ENCODE measurements at regions not wholly inside any gene's neighbourhood (a gene's known extent, or its start where the extent isn't known, plus 50 kb on each side); places are given as distances from the start of the nearest gene placed in this dataset.
"Not testable (repeated sequence)": the region's sequence is repeated elsewhere in the genome, so short reads cannot be mapped to it uniquely, and the experiment has no call there.

DNA sequence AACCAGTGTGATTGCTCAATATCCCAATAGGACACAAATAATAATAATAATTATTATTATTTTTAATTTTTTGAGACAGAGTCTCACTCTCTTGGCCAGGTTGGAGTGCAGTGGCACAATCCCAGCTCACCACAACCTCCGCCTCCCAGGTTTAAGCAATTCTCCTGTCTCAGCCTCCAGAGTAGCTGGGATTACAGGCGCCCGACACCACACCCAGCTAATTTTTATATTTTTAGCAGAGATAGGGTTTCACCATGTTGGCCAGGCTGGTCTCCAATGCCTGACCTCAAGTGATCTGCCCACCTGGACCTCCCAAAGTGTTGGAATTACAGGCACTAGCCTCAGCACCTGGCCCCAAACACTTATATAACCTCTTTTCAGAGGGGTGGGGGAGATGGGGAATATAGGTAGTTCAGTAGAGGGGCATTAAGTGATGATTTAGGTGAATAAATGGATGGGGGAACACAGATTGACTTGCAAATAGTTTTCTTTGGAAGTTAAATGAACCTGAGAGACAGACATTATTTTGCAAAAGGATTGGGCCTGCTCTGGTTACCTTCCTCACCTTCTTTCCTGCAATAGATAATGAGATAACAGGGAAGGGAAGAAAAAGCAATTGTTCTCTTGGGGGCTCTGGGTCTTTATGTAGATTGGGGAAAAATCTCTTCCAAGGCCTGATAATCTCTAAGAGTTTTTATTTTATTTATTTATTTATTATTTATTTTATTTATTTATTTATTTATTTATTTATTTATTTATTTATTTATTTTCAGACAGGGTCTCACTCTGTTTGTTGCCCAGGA lies 57.7 kb downstream of the RESF1 start:
- no peaks in the 10 kb centered on the region for H3K36me3 Mint-ChIP-seq
- ATAC-seq = no peak

DNA sequence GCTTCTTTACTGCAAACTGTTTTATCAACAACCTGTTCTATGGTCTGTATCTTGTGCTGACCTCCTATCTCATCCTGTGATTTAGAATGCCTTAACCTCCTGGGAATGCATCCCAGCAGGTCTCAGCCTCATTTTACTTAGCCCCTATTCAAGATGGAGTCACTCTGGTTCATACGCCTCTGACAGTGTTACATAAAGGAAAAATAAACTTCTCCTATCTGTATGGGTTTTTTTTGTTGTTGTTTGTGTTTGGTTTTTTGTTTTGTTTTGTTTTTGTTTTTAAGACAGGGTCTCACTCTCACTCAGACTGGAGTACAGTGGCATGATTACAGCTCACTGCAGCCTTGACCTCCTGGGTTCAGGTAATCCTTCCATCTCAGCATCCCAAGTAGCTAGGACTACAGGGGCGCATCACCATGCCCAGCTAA lies 62.1 kb downstream of the RESF1 start:
- DNase-seq (no peak), ATAC-seq (no peak)
- 94% methylated on average over 1 of the region's 2 CpGs for WGBS (ENCODE audit: insufficient coverage)
- Histone ChIP-seq H3K27me3 (ENCODE audit: control insufficient read depth, insufficient read depth, low read length) (no peaks in the 10 kb centered on the region), H3K4me1 (ENCODE audit: control insufficient read depth, insufficient read depth, low read length) (peaks cover 5% of the 10 kb centered on the region), H3K9me3 (ENCODE audit: control insufficient read depth, insufficient read depth, low read length) (no peaks in the 10 kb centered on the region), H3K27ac (ENCODE audit: low read length) (no peak overlapping the region), H3K4me3 (ENCODE audit: low read length) (no peak overlapping the region), H3K36me3 (ENCODE audit: control insufficient read depth, insufficient read depth, low read length) (no peaks in the 10 kb centered on the region)
- TF ChIP-seq, protein P1, sequence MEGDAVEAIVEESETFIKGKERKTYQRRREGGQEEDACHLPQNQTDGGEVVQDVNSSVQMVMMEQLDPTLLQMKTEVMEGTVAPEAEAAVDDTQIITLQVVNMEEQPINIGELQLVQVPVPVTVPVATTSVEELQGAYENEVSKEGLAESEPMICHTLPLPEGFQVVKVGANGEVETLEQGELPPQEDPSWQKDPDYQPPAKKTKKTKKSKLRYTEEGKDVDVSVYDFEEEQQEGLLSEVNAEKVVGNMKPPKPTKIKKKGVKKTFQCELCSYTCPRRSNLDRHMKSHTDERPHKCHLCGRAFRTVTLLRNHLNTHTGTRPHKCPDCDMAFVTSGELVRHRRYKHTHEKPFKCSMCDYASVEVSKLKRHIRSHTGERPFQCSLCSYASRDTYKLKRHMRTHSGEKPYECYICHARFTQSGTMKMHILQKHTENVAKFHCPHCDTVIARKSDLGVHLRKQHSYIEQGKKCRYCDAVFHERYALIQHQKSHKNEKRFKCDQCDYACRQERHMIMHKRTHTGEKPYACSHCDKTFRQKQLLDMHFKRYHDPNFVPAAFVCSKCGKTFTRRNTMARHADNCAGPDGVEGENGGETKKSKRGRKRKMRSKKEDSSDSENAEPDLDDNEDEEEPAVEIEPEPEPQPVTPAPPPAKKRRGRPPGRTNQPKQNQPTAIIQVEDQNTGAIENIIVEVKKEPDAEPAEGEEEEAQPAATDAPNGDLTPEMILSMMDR (IDR thresholded peaks at IDR 0.05) = no peak
- intact Hi-C loops (cut with micrococcal nuclease) = no loop called here
- H3K4me3 Mint-ChIP-seq = no peak overlapping the region
- no peaks in the 10 kb centered on the region for H3K27me3 Mint-ChIP-seq (ENCODE audit: low read depth in 2 of 2)
- no peaks in the 10 kb centered on the region for H3K36me3 Mint-ChIP-seq
- no peak overlapping the region for H3K27ac Mint-ChIP-seq
- peaks cover 14 to 20% of the 10 kb centered on the region in 2 donors for H3K4me1 Mint-ChIP-seq
- H3K9me3 Mint-ChIP-seq = no peaks in the 10 kb centered on the region

More for the DNA sequence above, 57.7 kb downstream of the RESF1 start:
- Mint-ChIP-seq H3K4me1 (peaks cover 14 to 19% of the 10 kb centered on the region in 2 donors), H3K27ac (no peak overlapping the region), H3K27me3 (ENCODE audit: low read depth in 2 of 2) (no peaks in the 10 kb centered on the region), H3K9me3 (no peaks in the 10 kb centered on the region), H3K4me3 (no peak overlapping the region)
- intact Hi-C loops (cut with micrococcal nuclease) = no loop called here
- Histone ChIP-seq H3K27ac (ENCODE audit: low read length) (no peak overlapping the region), H3K9me3 (ENCODE audit: control insufficient read depth, insufficient read depth, low read length) (no peaks in the 10 kb centered on the region), H3K36me3 (ENCODE audit: control insufficient read depth, insufficient read depth, low read length) (no peaks in the 10 kb centered on the region), H3K4me1 (ENCODE audit: control insufficient read depth, insufficient read depth, low read length) (no peaks in the 10 kb centered on the region), H3K4me3 (ENCODE audit: low read length) (no peak overlapping the region), H3K27me3 (ENCODE audit: control insufficient read depth, insufficient read depth, low read length) (no peaks in the 10 kb centered on the region)
- no peak for DNase-seq
- TF ChIP-seq, protein P1 (IDR thresholded peaks at IDR 0.05) = no peak
- 95% methylated on average over 2 of the region's 3 CpGs for WGBS (ENCODE audit: insufficient coverage)

DNA sequence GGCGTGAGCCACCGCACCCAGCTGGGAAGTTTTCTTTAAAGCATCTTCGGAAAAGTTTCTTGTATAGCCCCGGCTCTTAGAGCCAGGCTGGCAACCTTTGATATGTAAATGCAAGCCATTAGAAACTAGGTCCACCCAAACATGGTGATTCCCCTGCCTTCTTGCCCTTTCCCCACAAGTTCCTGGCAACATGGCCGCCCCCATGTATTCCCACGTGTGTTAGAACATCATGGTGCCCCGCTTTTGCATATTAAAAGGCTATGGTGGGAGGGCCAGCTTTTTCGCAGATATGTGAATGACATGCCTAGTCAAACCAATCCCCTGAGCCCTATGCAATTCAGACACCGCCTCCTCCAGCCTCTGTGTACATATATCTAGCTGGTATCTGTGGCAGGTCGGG lies 63.2 kb downstream of the RESF1 start:
- H3K27ac Mint-ChIP-seq; intact Hi-C loops (cut with micrococcal nuclease); H3K36me3 Mint-ChIP-seq; H3K27me3 Mint-ChIP-seq (ENCODE audit: low read depth in 2 of 2); ATAC-seq; H3K4me1 ChIP-seq (ENCODE audit: control insufficient read depth, insufficient read depth, low read length); H3K4me3 Mint-ChIP-seq; H3K27me3 ChIP-seq (ENCODE audit: control insufficient read depth, insufficient read depth, low read length); H3K36me3 ChIP-seq (ENCODE audit: control insufficient read depth, insufficient read depth, low read length); H3K9me3 Mint-ChIP-seq; H3K4me3 ChIP-seq (ENCODE audit: low read length); H3K9me3 ChIP-seq (ENCODE audit: control insufficient read depth, insufficient read depth, low read length); H3K27ac ChIP-seq (ENCODE audit: low read length); DNase-seq: not testable (repeated sequence)
- peaks cover 14 to 20% of the 10 kb centered on the region in 2 donors for H3K4me1 Mint-ChIP-seq
- WGBS (ENCODE audit: insufficient coverage) = 93% methylated on average over 10 of the region's 10 CpGs

DNA sequence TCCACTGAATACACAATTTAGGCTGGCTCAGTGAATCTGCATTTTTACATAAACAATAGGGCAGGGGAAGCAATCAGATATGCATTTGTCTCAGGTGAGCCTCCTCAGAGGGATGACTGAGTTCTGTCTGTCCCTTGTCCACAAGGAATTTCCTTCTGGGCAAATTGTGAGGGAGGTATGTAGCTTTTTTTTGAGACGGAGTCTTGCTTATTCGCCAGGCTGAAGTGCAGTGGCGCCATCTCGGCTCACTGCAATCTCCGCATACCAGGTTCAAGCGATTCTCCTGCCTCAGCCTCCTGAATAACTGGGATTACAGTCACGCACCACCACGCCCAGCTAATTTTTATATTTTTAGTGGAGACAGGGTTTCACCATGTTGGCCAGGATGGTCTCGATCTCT lies 64.6 kb downstream of the RESF1 start:
- ATAC-seq; H3K27me3 ChIP-seq (ENCODE audit: control insufficient read depth, insufficient read depth, low read length); H3K27me3 Mint-ChIP-seq (ENCODE audit: low read depth in 2 of 2); H3K36me3 ChIP-seq (ENCODE audit: control insufficient read depth, insufficient read depth, low read length); intact Hi-C loops (cut with micrococcal nuclease); H3K4me3 Mint-ChIP-seq; DNase-seq; H3K4me1 ChIP-seq (ENCODE audit: control insufficient read depth, insufficient read depth, low read length); H3K4me3 ChIP-seq (ENCODE audit: low read length); H3K36me3 Mint-ChIP-seq; H3K9me3 ChIP-seq (ENCODE audit: control insufficient read depth, insufficient read depth, low read length); H3K9me3 Mint-ChIP-seq; H3K27ac ChIP-seq (ENCODE audit: low read length); H3K27ac Mint-ChIP-seq: not testable (repeated sequence)
- H3K4me1 Mint-ChIP-seq = peaks cover 14 to 20% of the 10 kb centered on the region in 2 donors
- 98% methylated on average over 9 of the region's 9 CpGs for WGBS (ENCODE audit: insufficient coverage)
